H9 (cell line): ENCODE measurements at regions not wholly inside any gene's neighbourhood (a gene's known extent, or its start where the extent isn't known, plus 50 kb on each side); places are given as distances from the start of the nearest gene placed in this dataset.

Experiments
- DNase-seq: peaks from one replicate; pipeline ENCODE4 v3.0.0-alpha.2; 2017
- H2AFZ ChIP-seq: one replicate; pipeline ENCODE4 v1.6.1; 2013; ENCODE audit warnings: mild to moderate bottlenecking, low read length, control low read depth, moderate library complexity
- H2AK5ac ChIP-seq: 2 replicates; pipeline ENCODE4 v1.6.1; 2013; ENCODE audit warnings: low read length, control low read depth, mixed read lengths; ENCODE audit not compliant: insufficient read length
- H2BK120ac ChIP-seq: one replicate; pipeline ENCODE4 v1.6.1; 2013; ENCODE audit warnings: low read depth, mild to moderate bottlenecking, low read length, control low read depth, inconsistent platforms; ENCODE audit not compliant: poor library complexity, severe bottlenecking
- H2BK12ac ChIP-seq: 2 replicates; pipeline ENCODE4 v1.6.1; 2013; ENCODE audit warnings: low read length, control low read depth, mixed read lengths, low read depth; ENCODE audit not compliant: insufficient read length
- H2BK15ac ChIP-seq: 2 replicates; pipeline ENCODE4 v1.6.1; 2013; ENCODE audit warnings: low read depth, low read length, control low read depth
- H2BK20ac ChIP-seq: one replicate; pipeline ENCODE4 v1.6.1; 2013; ENCODE audit warnings: low read depth, mild to moderate bottlenecking, low read length, control low read depth, inconsistent platforms; ENCODE audit not compliant: poor library complexity, severe bottlenecking
- H2BK5ac ChIP-seq: 2 replicates; pipeline ENCODE4 v1.6.1; 2013; ENCODE audit warnings: low read length, control low read depth, mixed read lengths; ENCODE audit not compliant: insufficient read length
- H3K14ac ChIP-seq: 2 replicates; pipeline ENCODE4 v1.6.1; 2013; ENCODE audit warnings: low read length, control low read depth; ENCODE audit not compliant: insufficient read depth
- H3K18ac ChIP-seq: 2 replicates; pipeline ENCODE4 v1.6.1; 2013; ENCODE audit warnings: low read depth, mild to moderate bottlenecking, mixed read lengths, low read length, control low read depth; ENCODE audit not compliant: insufficient read length
- H3K23ac ChIP-seq: 2 replicates; pipeline ENCODE4 v1.6.1; 2013; ENCODE audit warnings: low read length, control low read depth, mixed read lengths, low read depth; ENCODE audit not compliant: insufficient read length
- H3K23me2 ChIP-seq: 2 replicates; pipeline ENCODE4 v1.6.1; 2013; ENCODE audit warnings: low read depth, mild to moderate bottlenecking, mixed read lengths, low read length, control low read depth; ENCODE audit not compliant: insufficient read length, poor library complexity, severe bottlenecking
- H3K27ac ChIP-seq: 2 replicates; pipeline ENCODE4 v1.5.1; 2013; ENCODE audit warnings: low read length, control low read depth, mixed read lengths, low read depth; ENCODE audit not compliant: insufficient read length
- H3K27me3 ChIP-seq: 2 replicates; pipeline ENCODE4 v1.6.1; 2013; ENCODE audit warnings: low read length, control low read depth, inconsistent platforms; ENCODE audit not compliant: insufficient read depth
- H3K4ac ChIP-seq: 2 replicates; pipeline ENCODE4 v1.6.1; 2013; ENCODE audit warnings: low read depth, mild to moderate bottlenecking, control low read depth, inconsistent platforms, low read length, moderate library complexity
- H3K4me1 ChIP-seq: 2 replicates; pipeline ENCODE4 v1.6.1; 2013; ENCODE audit warnings: low read length, control low read depth, inconsistent platforms; ENCODE audit not compliant: insufficient read depth
- H3K4me2 ChIP-seq: 2 replicates; pipeline ENCODE4 v1.6.1; 2013; ENCODE audit warnings: low read length, control low read depth, mixed read lengths; ENCODE audit not compliant: insufficient read length, insufficient read depth
- H3K56ac ChIP-seq: 2 replicates; pipeline ENCODE4 v1.6.1; 2013; ENCODE audit warnings: low read depth, mild to moderate bottlenecking, mixed read lengths, low read length, control low read depth; ENCODE audit not compliant: insufficient read length
- H3K79me1 ChIP-seq: 2 replicates; pipeline ENCODE4 v1.6.1; 2013; ENCODE audit warnings: low read depth, mild to moderate bottlenecking, moderate library complexity, low read length, control low read depth, inconsistent platforms; ENCODE audit not compliant: insufficient read depth, poor library complexity, severe bottlenecking
- H3K79me2 ChIP-seq: 2 replicates; pipeline ENCODE4 v1.6.1; 2013; ENCODE audit warnings: low read length, control low read depth, inconsistent platforms; ENCODE audit not compliant: insufficient read depth
- H3K9ac ChIP-seq: 2 replicates; pipeline ENCODE4 v1.6.1; 2013; ENCODE audit warnings: low read length, control low read depth, mixed read lengths; ENCODE audit not compliant: insufficient read length; ENCODE audit errors: extremely low read depth
- H3K9me3 ChIP-seq: one replicate; pipeline ENCODE4 v1.6.1; 2013; ENCODE audit warnings: low read depth, low read length, inconsistent platforms; ENCODE audit not compliant: control insufficient read depth
- H3T11ph ChIP-seq: one replicate; pipeline ENCODE4 v1.6.1; 2013; ENCODE audit warnings: mild to moderate bottlenecking, low read length, control low read depth, inconsistent platforms
- H4K20me1 ChIP-seq: one replicate; pipeline ENCODE4 v1.6.1; 2013; ENCODE audit not compliant: control insufficient read depth, insufficient read length, insufficient read depth
- H4K5ac ChIP-seq: 2 replicates; pipeline ENCODE4 v1.6.1; 2013; ENCODE audit warnings: low read depth, mild to moderate bottlenecking, mixed read lengths, low read length, control low read depth; ENCODE audit not compliant: insufficient read length
- H4K8ac ChIP-seq: replicated peaks from 2 replicates; pipeline ENCODE4 v1.6.1; 2013; ENCODE audit warnings: low read length, control low read depth, mixed read lengths, low read depth; ENCODE audit not compliant: insufficient read length
- H4K91ac ChIP-seq: 2 replicates; pipeline ENCODE4 v1.6.1; 2013; ENCODE audit warnings: low read depth, mild to moderate bottlenecking, moderate library complexity, mixed read lengths, low read length, control low read depth; ENCODE audit not compliant: insufficient read length
- H3K27ac Mint-ChIP-seq, 3 experiments: 2 replicates in 2 of 3; 3 replicates in 1 of 3; pipeline ENCODE4 v1.8.0; 2020 to 2021; ENCODE audit warnings: mixed read lengths in 3 of 3, mild to moderate bottlenecking in 1 of 3, moderate library complexity in 1 of 3
- H3K27me3 Mint-ChIP-seq: 2 replicates; pipeline ENCODE4 v1.8.0; 2021; ENCODE audit warnings: low read depth, mild to moderate bottlenecking, moderate library complexity, mixed read lengths
- H3K36me3 Mint-ChIP-seq, 3 experiments: 2 replicates in 2 of 3; 3 replicates in 1 of 3; pipeline ENCODE4 v1.8.0; 2020 to 2021; ENCODE audit warnings: low read depth in 3 of 3, mixed read lengths in 3 of 3; ENCODE audit not compliant: insufficient read depth in 1 of 3
- H3K4me1 Mint-ChIP-seq, 2 experiments: 2 replicates each; pipeline ENCODE4 v1.8.0; 2020; ENCODE audit warnings: mixed read lengths in 2 of 2
- H3K4me3 Mint-ChIP-seq, 2 experiments: 2 replicates in 1 of 2; 3 replicates in 1 of 2; pipeline ENCODE4 v1.8.0; 2020 to 2021; ENCODE audit warnings: mild to moderate bottlenecking in 2 of 2, mixed read lengths in 2 of 2, moderate library complexity in 1 of 2
- H3K9me3 Mint-ChIP-seq, 2 experiments: 2 replicates in 1 of 2; 3 replicates in 1 of 2; pipeline ENCODE4 v1.8.0; 2020; ENCODE audit warnings: mild to moderate bottlenecking in 2 of 2, mixed read lengths in 2 of 2, moderate library complexity in 1 of 2
- WGBS: extraction: QIAGEN DNeasy Blood & Tissue Kit; methylation state at CpG from one replicate; pipeline ENCODE4 v1.1.7; 2013; ENCODE audit warnings: missing lambda C conversion rate, low lambda C conversion rate, mixed read lengths; ENCODE audit not compliant: insufficient read length; ENCODE audit errors: extremely low coverage; 5-methylcytosine and 5-hydroxymethylcytosine counted together
- TF ChIP-seq, protein P1 (sequence below): fragments of 200-600 bp; sonication (generic); conservative IDR thresholded peaks from 3 replicates; pipeline ENCODE4 v1.8.0; 2021; ENCODE audit warnings: antibody characterized with exemption, mild to moderate bottlenecking

DNA sequence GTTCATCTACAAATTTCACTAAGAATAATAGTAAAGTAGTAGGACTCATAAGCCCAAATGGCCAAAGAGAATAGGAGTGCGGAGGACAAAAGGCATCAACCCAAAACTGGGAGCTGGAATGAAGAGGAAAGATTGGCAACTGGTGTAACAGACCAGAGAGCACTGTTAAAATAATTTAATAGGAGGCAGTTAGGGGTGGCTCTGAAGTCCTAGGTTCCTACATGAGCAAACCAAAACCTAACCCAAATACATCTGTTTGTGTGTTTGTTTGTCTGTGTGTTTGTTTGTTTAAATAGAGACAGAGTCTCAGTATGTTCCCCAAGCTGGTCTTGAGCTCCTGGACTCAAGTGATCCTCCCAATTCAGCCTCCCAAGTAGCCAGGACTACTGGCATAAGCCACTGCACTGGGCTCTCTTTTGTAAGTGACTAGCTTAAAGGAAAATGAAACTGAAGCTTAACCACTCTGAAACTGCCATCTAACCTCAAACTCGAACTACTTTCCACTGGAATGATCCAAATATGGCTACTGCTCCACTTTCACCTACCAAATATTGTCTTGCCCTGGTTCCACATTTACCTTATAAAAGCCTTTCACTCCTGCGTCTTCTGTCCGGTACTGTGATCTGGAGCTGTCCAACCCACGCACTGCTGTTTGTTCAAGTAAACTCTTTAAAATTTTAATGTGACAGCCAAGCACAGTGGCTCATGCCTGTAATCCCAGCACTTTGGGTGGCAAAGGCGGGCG, 94.9 kb downstream of the AKR1D1 start:
- no peak overlapping the region for H3K9ac ChIP-seq
- peak overlapping the region; percentile 100 for H3K27ac ChIP-seq

More for the DNA sequence above, 94.9 kb downstream of the AKR1D1 start:
- H2BK5ac ChIP-seq: peak overlapping the region; percentile 65
- no peak for DNase-seq
- no peak overlapping the region for H4K8ac ChIP-seq
- H2AK5ac ChIP-seq: peak overlapping the region; percentile 67
- H3T11ph ChIP-seq: peak overlapping the region; percentile 10
- TF ChIP-seq, protein P1, sequence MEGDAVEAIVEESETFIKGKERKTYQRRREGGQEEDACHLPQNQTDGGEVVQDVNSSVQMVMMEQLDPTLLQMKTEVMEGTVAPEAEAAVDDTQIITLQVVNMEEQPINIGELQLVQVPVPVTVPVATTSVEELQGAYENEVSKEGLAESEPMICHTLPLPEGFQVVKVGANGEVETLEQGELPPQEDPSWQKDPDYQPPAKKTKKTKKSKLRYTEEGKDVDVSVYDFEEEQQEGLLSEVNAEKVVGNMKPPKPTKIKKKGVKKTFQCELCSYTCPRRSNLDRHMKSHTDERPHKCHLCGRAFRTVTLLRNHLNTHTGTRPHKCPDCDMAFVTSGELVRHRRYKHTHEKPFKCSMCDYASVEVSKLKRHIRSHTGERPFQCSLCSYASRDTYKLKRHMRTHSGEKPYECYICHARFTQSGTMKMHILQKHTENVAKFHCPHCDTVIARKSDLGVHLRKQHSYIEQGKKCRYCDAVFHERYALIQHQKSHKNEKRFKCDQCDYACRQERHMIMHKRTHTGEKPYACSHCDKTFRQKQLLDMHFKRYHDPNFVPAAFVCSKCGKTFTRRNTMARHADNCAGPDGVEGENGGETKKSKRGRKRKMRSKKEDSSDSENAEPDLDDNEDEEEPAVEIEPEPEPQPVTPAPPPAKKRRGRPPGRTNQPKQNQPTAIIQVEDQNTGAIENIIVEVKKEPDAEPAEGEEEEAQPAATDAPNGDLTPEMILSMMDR: no peak
- H2BK20ac ChIP-seq: no peak overlapping the region
- H4K20me1 ChIP-seq: no peaks in the 10 kb centered on the region
- no peak overlapping the region for H2BK15ac ChIP-seq
- H2BK12ac ChIP-seq: peak overlapping the region; percentile 82
- no peaks in the 10 kb centered on the region for H3K9me3 ChIP-seq
- H3K18ac ChIP-seq: peak overlapping the region; percentile 15
- H3K4me1 ChIP-seq: peaks cover 13% of the 10 kb centered on the region; the same call in 1 of the 2 replicates
- peak overlapping the region; percentile 56 for H4K91ac ChIP-seq
- H3K27ac Mint-ChIP-seq: peak overlapping the region; percentile 91 to 99 (median 99)
- no CpG with 5 or more reads among the region's 7 CpGs for WGBS
- H3K27me3 ChIP-seq: no peaks in the 10 kb centered on the region
- no peaks in the 10 kb centered on the region for H3K23me2 ChIP-seq
- H3K4me1 Mint-ChIP-seq: peaks cover 50 to 51% of the 10 kb centered on the region in 2 experiments
- no peak overlapping the region for H3K56ac ChIP-seq
- no peaks in the 10 kb centered on the region for H3K79me2 ChIP-seq
- no peaks in the 10 kb centered on the region for H3K79me1 ChIP-seq
- no peaks in the 10 kb centered on the region for H3K27me3 Mint-ChIP-seq
- H3K36me3 Mint-ChIP-seq: peaks cover 12 to 36% (median 17%) of the 10 kb centered on the region in 3 experiments
- H3K4ac ChIP-seq: no peak overlapping the region
- peak overlapping the region in 1 of 2 experiments; percentile 61; a peak in 3 of 5 replicates for H3K4me3 Mint-ChIP-seq
- H3K23ac ChIP-seq: no peak overlapping the region
- no peak overlapping the region for H3K14ac ChIP-seq
- H3K4me2 ChIP-seq: peak overlapping the region; percentile 29
- H3K9me3 Mint-ChIP-seq: peaks cover 28 to 29% of the 10 kb centered on the region in 2 experiments
- H2AFZ ChIP-seq: no peak overlapping the region
- no peak overlapping the region for H2BK120ac ChIP-seq
- H4K5ac ChIP-seq: no peak overlapping the region
